Hepatic stellate cell (primary cell): ENCODE measurements at regions not wholly inside any gene's neighbourhood (a gene's known extent, or its start where the extent isn't known, plus 50 kb on each side); places are given as distances from the start of the nearest gene placed in this dataset.

Source experiments
- DNase-seq: peaks from one replicate; pipeline ENCODE4 v3.0.0; 2011; ENCODE audit warnings: low spot score

- no peak for DNase-seq
Observed at GRCh38 chr22:49153921-49154320, 673.8 kb downstream of the BRD1 start.

GRCh38 chr22:49152939-49153770, 674.5 kb downstream of the BRD1 start:
- DNase-seq = no peak

DNA sequence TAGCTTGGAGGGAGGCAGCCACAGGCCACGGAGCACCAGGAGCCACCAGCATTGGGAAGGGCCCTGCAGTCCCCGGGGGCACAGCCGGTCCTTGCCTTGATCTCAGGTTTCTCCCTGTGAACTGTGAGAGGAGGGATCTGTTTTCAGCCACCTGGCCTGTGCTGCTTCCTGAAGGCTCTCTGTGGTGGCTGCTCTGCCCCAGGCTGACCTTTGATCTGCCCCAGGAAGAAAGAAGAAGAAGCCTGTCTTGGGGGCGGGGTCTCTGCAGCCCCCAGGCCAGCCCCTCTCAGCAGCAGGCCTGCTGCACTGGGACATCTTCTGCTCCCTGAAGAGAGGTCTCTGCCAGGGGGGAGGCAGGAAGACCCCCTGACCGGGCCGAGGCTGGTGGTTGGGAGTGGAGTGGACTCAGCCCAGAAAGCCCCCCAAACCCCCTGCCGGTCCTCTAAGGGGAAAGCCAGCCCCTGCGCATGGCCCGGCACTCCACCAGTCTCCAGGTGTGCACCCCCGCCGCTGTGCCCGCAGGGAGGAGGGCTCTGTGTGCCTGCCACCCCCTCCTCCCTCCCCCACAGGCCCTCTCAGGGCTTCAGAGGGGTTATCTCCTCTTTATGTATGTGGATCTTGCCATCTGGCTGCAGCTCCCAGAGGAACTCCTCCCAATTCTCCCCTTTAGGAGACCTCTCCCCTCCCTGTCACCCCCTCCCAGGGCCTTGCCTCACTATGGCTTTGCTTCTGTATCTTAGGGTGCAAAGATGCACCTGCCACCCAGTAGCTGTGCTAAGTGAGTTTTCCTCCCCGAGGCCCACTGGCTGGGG, 675.3 kb downstream of the BRD1 start:
- DNase-seq = no peak

- DNase-seq = no peak
Observed at GRCh38 chr22:49151256-49152126, 676.2 kb downstream of the BRD1 start.

- no peak for DNase-seq
Observed at GRCh38 chr22:49150801-49151221, 676.9 kb downstream of the BRD1 start.

DNA sequence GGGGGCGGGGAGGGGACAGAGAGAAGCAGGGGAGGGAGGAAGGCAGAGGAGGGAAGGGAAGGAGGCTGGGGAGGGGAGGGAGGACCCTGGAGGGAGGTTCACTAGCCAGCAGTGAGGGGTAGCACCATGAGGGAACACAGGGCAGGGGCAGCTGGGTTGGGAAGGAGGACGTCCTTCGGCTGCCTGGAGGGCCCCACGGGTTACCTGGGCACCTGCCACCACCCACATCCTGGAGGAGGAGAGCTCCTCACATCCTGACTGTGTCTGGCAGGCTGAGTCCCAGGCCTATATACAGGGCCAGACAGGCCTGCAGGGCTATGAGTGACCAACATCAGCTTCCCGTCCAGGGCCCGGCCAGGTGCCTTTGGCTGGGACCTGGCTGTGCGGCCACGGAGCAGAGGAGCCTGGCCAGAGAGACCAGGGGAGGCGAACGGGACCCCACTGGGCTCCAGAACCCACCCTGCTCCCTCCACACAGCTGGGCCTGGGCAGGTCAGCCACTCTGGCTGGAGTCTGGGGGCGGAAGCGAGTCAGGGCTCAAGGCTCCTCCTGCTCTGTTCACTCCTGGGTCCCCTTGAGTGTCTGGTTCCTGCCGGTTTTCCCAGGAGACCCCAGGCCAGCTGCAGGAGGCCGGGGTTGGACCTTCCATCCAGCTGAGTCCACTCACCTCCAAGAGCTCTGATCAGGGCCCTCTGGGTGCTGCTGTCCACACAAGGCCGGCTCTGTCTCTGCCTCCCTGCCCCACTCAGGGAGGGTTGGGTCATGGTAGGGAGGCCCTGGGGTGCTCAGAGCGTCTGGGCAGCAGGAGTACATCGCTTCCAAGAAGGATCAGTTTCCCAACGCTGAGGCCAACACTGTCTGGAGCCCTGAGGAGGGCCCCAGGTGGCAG, 677.7 kb downstream of the BRD1 start:
- DNase-seq = no peak

- no peak for DNase-seq
Observed at GRCh38 chr22:49148895-49149418, 678.7 kb downstream of the BRD1 start.

DNA sequence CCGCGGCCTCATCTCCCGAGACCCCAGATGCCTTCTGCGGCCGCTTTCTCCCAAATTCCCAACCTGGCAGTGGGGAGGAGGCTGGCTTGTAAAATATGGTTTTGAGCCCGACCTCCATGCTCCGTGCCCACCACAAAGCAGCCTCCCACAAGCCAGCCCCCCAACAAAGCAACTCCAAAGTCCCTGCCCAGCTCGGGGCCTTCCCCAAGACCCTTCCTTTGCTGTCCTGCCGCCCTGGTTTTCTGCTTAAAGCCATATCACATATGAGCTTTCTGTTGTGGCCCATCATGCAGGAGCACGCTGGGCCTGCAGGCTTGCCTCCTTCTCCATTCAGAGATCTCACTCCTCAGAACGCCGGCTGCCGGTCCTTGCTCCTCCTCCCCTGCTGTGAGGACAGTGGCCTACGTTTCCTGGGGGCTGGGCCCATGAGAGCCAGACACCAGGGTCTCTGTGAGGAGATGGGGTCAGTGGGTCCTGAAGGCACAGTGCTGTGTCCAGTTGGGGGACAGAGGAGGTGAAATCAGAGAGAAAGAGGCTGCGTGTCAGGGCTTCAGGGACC, 680.0 kb downstream of the BRD1 start:
- no peak for DNase-seq

DNA sequence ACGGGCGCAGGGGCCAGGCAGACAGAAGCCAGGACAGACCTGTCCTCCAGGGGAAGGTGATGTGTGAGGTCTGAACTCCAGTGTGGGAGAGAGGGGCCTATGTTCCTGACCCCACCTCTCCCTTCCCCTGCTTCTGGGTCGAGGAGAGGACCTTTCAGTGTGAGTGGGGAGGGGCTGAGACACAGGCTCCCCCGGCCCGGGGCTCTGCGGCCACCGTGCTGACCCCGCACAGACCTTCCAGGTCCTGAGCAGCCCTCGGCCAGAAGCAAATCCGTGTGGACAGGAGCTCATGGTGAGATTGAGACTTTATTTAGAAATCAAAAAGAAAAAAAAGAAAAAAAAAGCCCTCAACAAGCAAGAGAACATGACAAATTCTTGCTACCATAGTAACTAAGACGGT, 680.5 kb downstream of the BRD1 start:
- DNase-seq = no peak

DNA sequence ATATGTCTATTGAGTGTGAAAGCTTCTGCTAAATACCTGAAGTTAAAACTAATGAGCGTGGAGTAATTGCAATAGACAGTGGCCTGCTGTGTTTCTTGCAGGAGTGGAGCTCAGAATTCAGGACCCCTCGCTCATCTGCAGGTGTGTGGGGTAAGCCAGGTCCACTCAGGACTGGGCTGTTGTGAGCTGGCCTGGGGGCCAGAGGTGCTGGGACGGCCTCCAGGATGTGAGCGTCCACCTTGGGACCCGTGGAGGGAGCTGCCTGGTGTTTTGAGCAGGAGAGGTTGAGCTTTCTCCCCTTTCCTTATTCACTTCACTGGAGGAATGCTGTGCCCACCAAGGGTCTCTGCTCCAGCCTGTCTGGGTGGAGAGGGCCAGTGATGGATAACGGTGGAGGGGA, 681.2 kb downstream of the BRD1 start:
- no peak for DNase-seq

DNA sequence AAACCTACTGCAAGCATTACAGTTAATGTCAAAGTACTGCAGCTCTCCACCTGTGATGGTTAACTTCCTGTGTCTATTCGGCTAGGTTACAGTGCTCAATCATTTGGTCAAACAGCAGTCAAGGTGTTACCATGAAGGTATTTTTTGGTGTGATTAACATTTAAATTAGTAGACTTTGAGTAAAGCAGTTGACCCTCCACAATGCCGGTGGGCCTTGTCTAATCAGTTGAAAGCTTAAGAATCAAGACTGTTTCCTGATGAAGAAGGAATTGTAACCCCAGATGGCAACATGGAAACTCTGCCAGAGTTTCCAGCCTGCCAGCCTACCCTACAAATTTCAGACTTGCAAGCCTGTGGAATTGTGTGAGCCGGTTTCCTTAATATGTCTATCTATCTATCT, 683.9 kb downstream of the BRD1 start:
- no peak for DNase-seq

- DNase-seq = no peak
Observed at GRCh38 chr22:49142891-49143290, 684.8 kb downstream of the BRD1 start.

- DNase-seq = no peak
Observed at GRCh38 chr22:49142296-49142695, 685.4 kb downstream of the BRD1 start.

DNA sequence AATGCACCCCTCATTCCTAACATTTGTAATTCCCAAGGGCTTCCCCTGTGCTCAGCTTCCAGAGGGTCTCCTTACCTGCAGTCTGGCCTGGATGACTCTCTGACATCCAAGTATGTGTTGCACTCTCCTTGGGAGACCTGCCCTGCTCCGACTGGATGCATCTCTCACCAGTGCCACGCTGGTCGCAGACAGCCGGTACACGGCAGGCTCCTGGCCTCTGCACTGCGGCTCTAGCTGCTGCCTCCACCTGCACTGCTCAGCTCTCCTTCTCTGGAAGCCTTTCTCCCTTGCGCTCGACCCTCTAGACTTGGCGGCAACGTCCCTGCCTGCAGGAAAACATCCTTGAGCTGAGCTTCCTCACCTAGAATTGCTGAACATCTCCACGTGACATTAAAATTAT, 685.9 kb downstream of the BRD1 start:
- DNase-seq = no peak

DNA sequence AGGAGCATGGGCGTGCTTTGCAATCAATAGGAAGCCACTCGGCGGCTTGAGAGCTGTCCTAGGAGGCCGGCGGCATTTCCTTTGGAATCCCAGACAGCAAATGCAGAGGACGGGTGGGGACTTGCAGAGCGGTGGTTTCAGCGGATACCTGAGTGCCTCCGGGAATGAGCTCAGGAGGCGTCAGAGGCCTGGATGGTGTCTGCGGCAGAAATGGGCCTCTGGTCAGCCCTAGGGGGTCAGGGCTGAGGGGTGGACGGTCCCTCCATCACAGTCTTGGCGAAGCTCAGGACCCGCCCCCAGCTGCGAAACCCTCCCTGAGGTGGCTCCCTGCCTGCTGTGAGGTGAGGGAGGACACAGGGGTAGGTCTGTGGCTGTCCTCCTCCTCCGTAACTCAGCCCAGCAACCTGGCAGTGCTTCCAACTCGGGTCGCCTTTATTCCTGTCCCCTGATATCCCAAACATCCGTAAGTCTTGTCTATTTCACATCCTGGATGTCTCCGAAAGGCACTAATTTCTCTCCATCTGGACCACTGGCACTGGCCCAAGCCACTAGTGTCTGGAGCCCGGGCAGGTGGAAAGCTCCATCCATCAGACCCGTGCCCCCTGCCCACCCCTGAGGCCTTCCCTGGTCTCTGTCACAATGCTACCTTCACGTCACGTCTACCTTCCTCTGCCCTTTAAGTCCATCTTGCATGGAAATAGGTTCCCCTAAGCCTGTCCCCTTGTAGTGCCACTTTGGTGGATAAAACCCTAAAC, 686.6 kb downstream of the BRD1 start:
- no peak for DNase-seq

- DNase-seq = no peak
Observed at GRCh38 chr22:49139492-49140151, 688.1 kb downstream of the BRD1 start.

- DNase-seq = no peak
Observed at GRCh38 chr22:49138250-49138790, 689.4 kb downstream of the BRD1 start.

DNA sequence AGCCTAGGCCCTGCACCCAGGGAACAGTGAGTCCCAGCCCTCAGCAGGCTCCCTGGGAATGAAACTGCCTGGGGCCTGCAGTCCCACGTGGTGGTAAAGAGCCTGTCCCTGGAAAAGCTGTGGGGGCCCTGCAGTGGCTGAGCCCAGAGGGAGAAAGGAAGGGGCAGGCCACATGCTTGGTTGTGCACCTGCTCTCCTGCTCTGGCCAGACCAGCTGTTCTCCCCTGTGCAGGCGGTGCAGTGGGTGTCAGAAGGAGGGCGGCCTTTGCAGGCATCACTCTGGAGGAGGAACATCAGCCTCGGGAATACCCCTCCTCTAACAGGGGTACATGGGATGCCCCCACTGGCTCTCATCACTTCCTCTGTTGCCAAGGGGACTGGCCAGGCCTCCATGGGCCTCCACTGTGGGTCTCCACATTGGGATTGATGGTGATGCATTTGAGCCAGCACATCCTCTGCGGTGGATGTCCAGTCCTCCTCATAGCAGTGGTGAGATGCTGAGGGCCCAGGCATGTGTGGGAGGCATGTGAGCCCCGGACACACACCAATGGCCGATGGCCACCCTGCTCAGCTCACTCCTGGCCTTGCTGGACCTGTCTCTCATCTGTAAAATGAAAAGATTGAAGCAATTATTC, 690.4 kb downstream of the BRD1 start:
- DNase-seq = no peak

DNA sequence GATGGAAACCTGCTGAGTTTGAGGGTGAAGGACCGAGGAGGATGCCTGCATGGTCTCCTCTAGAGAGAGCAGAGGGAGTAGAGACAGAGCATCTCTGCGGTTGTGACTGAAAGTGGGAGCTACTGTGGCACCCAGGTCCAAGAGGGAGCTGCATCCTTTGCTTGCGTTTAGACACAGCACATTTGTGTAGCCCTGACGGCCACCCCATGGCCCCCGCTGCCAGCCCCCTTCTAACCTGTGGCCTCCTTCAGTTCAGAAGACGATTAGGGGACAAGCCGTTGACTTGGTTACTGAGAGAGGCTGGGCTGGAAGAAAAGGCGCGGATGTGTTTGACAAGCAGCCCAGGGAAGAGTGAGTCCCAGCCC, 690.9 kb downstream of the BRD1 start:
- DNase-seq = no peak
